BJ (cell line): ENCODE measurements at regions not wholly inside any gene's neighbourhood (a gene's known extent, or its start where the extent isn't known, plus 50 kb on each side); places are given as distances from the start of the nearest gene placed in this dataset.

Experiments used
- CTCF ChIA-PET: fragments of 350-600 bp; formaldehyde crosslinking; extraction: SDS; loops from one replicate; lab custom pipeline; 2021; ENCODE audit warnings: antibody characterized with exemption, inconsistent platforms; lab: Yijun Ruan, JAX
- POLR2A ChIA-PET: fragments of 300-600 bp; sonication (Branson Sonifier 250); formaldehyde crosslinking; extraction: SDS; loops from one replicate; lab custom pipeline; 2021; ENCODE audit warnings: antibody characterized with exemption; lab: Charles Lee
- DNase-seq: peaks from one replicate; pipeline ENCODE4 v3.0.0-alpha.2; 2011; ENCODE audit warnings: low read depth
- H3K27me3 ChIP-seq: 2 replicates; pipeline ENCODE4 v1.6.0; 2011; ENCODE audit warnings: low read length; ENCODE audit not compliant: control insufficient read depth, insufficient read depth
- H3K36me3 ChIP-seq: 2 replicates; pipeline ENCODE4 v1.5.1; 2011; ENCODE audit warnings: low read length; ENCODE audit not compliant: control insufficient read depth, insufficient read depth
- H3K4me3 ChIP-seq: 2 replicates; pipeline ENCODE4 v1.5.1; 2011; ENCODE audit warnings: low read depth, mild to moderate bottlenecking, control low read depth, low read length
- CTCF ChIP-seq: IDR thresholded peaks from 2 replicates; pipeline ENCODE4 v1.5.1; 2011; ENCODE audit warnings: low read depth, mild to moderate bottlenecking, control low read depth, inconsistent platforms, low read length, moderate library complexity; ENCODE audit not compliant: insufficient read depth

GRCh38 chr20:40361916-40362315, 327.1 kb downstream of the MAFB start:
- TF ChIP-seq CTCF, result no peak
- H3K27me3 ChIP-seq, result no peaks in the 10 kb centered on the region
- POLR2A ChIA-PET, result no interaction called here
- H3K36me3 ChIP-seq, result no peaks in the 10 kb centered on the region
- DNase-seq, result no peak
- CTCF ChIA-PET, result no interaction called here
- no peak overlapping the region for H3K4me3 ChIP-seq

GRCh38 chr20:40359131-40359912, 329.7 kb downstream of the MAFB start:
- ChIA-PET CTCF (interaction anchor here (0.6 to 1.0 kb wide), 2 partner anchors 37 to 106 kb away, joined by 3 read pairs; no protein-coding TSS in a partner anchor), POLR2A (no interaction called here)
- no peak for DNase-seq
- no peaks in the 10 kb centered on the region for H3K36me3 ChIP-seq
- no peaks in the 10 kb centered on the region for H3K27me3 ChIP-seq
- no peak overlapping the region for H3K4me3 ChIP-seq
- no peak for TF ChIP-seq CTCF

DNA sequence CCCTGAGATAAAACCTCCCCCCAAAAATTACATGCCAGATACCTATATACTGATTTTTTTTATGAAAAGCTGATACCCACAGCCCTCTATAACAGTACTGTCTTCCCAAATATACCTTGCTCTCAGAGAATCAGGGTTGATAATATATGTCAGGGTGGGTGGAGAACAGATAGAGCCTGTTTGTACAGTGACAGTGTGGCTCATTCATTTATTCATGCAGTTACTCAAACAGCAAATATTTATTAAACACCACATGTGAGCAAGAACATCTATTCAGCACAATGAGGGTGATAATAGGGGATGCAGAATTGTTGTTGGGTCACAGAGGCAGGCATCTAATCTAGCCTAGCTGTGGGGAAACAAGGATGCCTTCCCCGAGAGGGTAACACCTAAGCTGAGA, 334.2 kb downstream of the MAFB start:
- H3K27me3 ChIP-seq, result no peaks in the 10 kb centered on the region
- DNase-seq, result no peak
- no peak for TF ChIP-seq CTCF
- no peaks in the 10 kb centered on the region for H3K36me3 ChIP-seq
- no peak overlapping the region for H3K4me3 ChIP-seq
- ChIA-PET POLR2A (no interaction called here), CTCF (no interaction called here)

- no peak overlapping the region for H3K4me3 ChIP-seq
- ChIA-PET CTCF (no interaction called here), POLR2A (no interaction called here)
- H3K36me3 ChIP-seq, result no peaks in the 10 kb centered on the region; the same call in 1 of the 2 replicates
- no peak for TF ChIP-seq CTCF
- no peaks in the 10 kb centered on the region for H3K27me3 ChIP-seq
- no peak for DNase-seq
These were observed 345.6 kb downstream of the MAFB start for GRCh38 chr20:40343390-40343789.

DNA sequence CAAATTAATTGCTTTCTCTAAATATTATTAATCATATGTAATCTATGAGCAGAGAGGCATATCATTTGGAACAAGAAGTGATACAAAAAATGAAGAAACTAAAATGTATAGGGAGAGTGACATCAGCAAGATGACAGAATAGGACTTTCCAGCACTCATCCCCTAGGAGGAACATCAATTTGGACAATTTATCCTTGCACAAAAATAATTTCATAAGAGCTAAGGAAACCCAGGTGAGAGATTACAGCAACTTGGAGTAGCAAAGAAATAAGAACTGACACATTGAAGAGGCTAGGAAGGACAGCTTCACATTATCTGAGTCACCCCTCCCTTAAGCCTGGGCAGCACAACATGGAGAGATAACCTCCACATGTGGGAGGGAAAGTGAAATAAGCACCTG, 347.5 kb downstream of the MAFB start:
- H3K36me3 ChIP-seq, result no peaks in the 10 kb centered on the region; the same call in 1 of the 2 replicates
- no peak for DNase-seq
- no peak overlapping the region for H3K4me3 ChIP-seq
- no peaks in the 10 kb centered on the region for H3K27me3 ChIP-seq
- TF ChIP-seq CTCF, result no peak
- ChIA-PET CTCF (interaction anchor here (1.8 kb wide), 1 partner anchor 10 kb away, joined by 4 read pairs; no protein-coding TSS in a partner anchor), POLR2A (no interaction called here)
